K562 (cell line): ENCODE measurements at regions not wholly inside any gene's neighbourhood (a gene's known extent, or its start where the extent isn't known, plus 50 kb on each side); places are given as distances from the start of the nearest gene placed in this dataset.

ENCODE experiments used
- ATAC-seq: fragments of 200-7000 bp; cut with Tn5 transposase; 3 replicates; pipeline ENCODE4 v1.9.1; 2020; ENCODE audit warnings: moderate library complexity
- BruUV-seq: library from RNA; stranded (reverse); fragments of 400-500 nt; replicated peaks from 2 replicates; lab custom pipeline; 2021; lab: Mats Ljungman, UMichigan
- CTCF ChIA-PET: fragments of 300-600 bp; formaldehyde crosslinking; extraction: SDS; loops from one replicate; lab custom pipeline; 2021; ENCODE audit warnings: low intra/inter-chr PET ratio; lab: Yijun Ruan, JAX
- POLR2A ChIA-PET: fragments of 300-600, 350-650 bp; sonication (Branson Sonifier 250); formaldehyde crosslinking; extraction: SDS; loops from one replicate; lab custom pipeline; 2021; ENCODE audit warnings: antibody characterized with exemption, inconsistent platforms; lab: Yijun Ruan, JAX
- DNase-seq, 4 experiments: peaks; one replicate each; pipeline versions ENCODE4 v3.0.0 to v3.0.0-alpha.2; 2011 to 2018; ENCODE audit warnings: low spot score in 3 of 4, mixed read lengths in 3 of 4; ENCODE audit errors: extremely low read depth in 1 of 4
- FAIRE-seq: peaks from 2 replicates; lab custom pipeline; 2011; peaks lifted over from hg19 to GRCh38; lab: Jason Lieb, UNC
- H2AFZ ChIP-seq: 2 replicates; pipeline ENCODE4 v1.6.0; 2011; ENCODE audit warnings: low read depth, low read length, control low read depth, inconsistent platforms
- H3K27ac ChIP-seq: fragments of 200-600 bp; 3 replicates; pipeline ENCODE4 v1.8.0; 2011; ENCODE audit warnings: low read depth, mild to moderate bottlenecking, control low read depth, inconsistent platforms, low read length, moderate library complexity, mixed read lengths; ENCODE audit errors: extremely low read depth
- H3K27me3 ChIP-seq, 2 experiments: fragments of 300-600 bp in 1 of 2; 2 replicates in 1 of 2; 3 replicates in 1 of 2; pipeline versions ENCODE4 v1.6.0 to v1.8.0; 2011; ENCODE audit warnings: inconsistent platforms in 2 of 2, low read length in 2 of 2, mild to moderate bottlenecking in 1 of 2, mixed read lengths in 1 of 2, moderate library complexity in 1 of 2; ENCODE audit not compliant: control insufficient read depth in 2 of 2, insufficient read depth in 2 of 2
- H3K36me3 ChIP-seq: fragments of 300-600 bp; 3 replicates; pipeline ENCODE4 v1.8.0; 2011; ENCODE audit warnings: mild to moderate bottlenecking, low read length, inconsistent platforms; ENCODE audit not compliant: control insufficient read depth, insufficient read depth
- H3K4me1 ChIP-seq, 2 experiments: fragments of 200-600 bp in 1 of 2; replicated peaks in 1 of 2; 2 replicates in 1 of 2; 3 replicates in 1 of 2; pipeline versions ENCODE4 v1.5.1 to v1.8.0; 2011; ENCODE audit warnings: inconsistent platforms in 2 of 2, low read length in 2 of 2, mild to moderate bottlenecking in 1 of 2, mixed read lengths in 1 of 2, moderate library complexity in 1 of 2; ENCODE audit not compliant: control insufficient read depth in 2 of 2, insufficient read depth in 2 of 2
- H3K4me2 ChIP-seq: 2 replicates; pipeline ENCODE4 v1.6.1; 2011; ENCODE audit warnings: low read length, control low read depth, inconsistent platforms, mixed read lengths; ENCODE audit not compliant: insufficient read depth
- H3K4me3 ChIP-seq: fragments of 200-600 bp; sonication (generic), shearing (Covaris generic); 2 replicates; pipeline ENCODE4 v1.5.1; 2016; ENCODE audit warnings: control low read depth, inconsistent platforms
- H3K79me2 ChIP-seq: fragments of 200-600 bp; 3 replicates; pipeline ENCODE4 v1.8.0; 2011; ENCODE audit warnings: low read length, inconsistent platforms; ENCODE audit not compliant: control insufficient read depth, insufficient read depth
- H3K9ac ChIP-seq, 2 experiments: 2 replicates each; pipeline versions ENCODE4 v1.6.0 to v1.6.1; 2011; ENCODE audit warnings: low read depth in 2 of 2, low read length in 2 of 2, control low read depth in 1 of 2, inconsistent platforms in 1 of 2, mild to moderate bottlenecking in 1 of 2, mixed read lengths in 1 of 2; ENCODE audit not compliant: insufficient read depth in 1 of 2
- H3K9me1 ChIP-seq: one replicate; pipeline ENCODE4 v1.6.0; 2011; ENCODE audit warnings: inconsistent platforms, mild to moderate bottlenecking, low read length, moderate library complexity; ENCODE audit not compliant: control insufficient read depth, insufficient read depth
- H3K9me3 ChIP-seq: replicated peaks from 2 replicates; pipeline ENCODE4 v1.5.1; 2011; ENCODE audit warnings: low read depth, low read length, inconsistent platforms; ENCODE audit not compliant: control insufficient read depth, insufficient read depth
- H4K20me1 ChIP-seq: replicated peaks from 2 replicates; pipeline ENCODE4 v1.6.1; 2011; ENCODE audit warnings: low read length, inconsistent platforms, mixed read lengths; ENCODE audit not compliant: control insufficient read depth, insufficient read depth
- EGR1 ChIP-seq: fragments of 450-650 bp; conservative IDR thresholded peaks from 2 replicates; pipeline ENCODE4 v1.6.1; 2017; ENCODE audit warnings: mild to moderate bottlenecking
- ETV5 ChIP-seq: sonication (generic); formaldehyde crosslinking; IDR thresholded peaks from 2 replicates; pipeline ENCODE4 v1.4.0; 2020; ENCODE audit warnings: low read depth, mild to moderate bottlenecking, missing genetic modification reagents
- HLTF ChIP-seq: fragments of 450-650 bp; IDR thresholded peaks from 2 replicates; pipeline ENCODE4 v1.6.1; 2016
- HMGN3 ChIP-seq: IDR thresholded peaks from 2 replicates; pipeline ENCODE4 v1.6.1; 2011; ENCODE audit warnings: borderline replicate concordance, low read depth, mild to moderate bottlenecking, mixed read lengths, low read length; ENCODE audit not compliant: insufficient read length; ENCODE audit errors: extremely low read depth
- MXI1 ChIP-seq: IDR thresholded peaks from 2 replicates; pipeline ENCODE4 v1.6.1; 2011; ENCODE audit warnings: low read depth, mild to moderate bottlenecking, improper control_type of control experiment, low read length
- NFATC3 ChIP-seq: fragments of 450-650 bp; IDR thresholded peaks from 2 replicates; pipeline ENCODE4 v1.6.1; 2017; ENCODE audit warnings: mild to moderate bottlenecking
- PHB ChIP-seq: fragments of 250-450 bp; sonication (Bioruptor Pico); IDR thresholded peaks from 2 replicates; pipeline ENCODE4 v1.5.0; 2021
- POLR2G ChIP-seq: fragments of 200-400 bp; formaldehyde crosslinking; IDR thresholded peaks from 2 replicates; pipeline ENCODE4 v1.6.1; 2017; ENCODE audit warnings: low read depth, mild to moderate bottlenecking, antibody characterized with exemption, low read length, moderate library complexity
- PPARD ChIP-seq: fragments of 250-450 bp; sonication (Bioruptor Pico); IDR thresholded peaks from 2 replicates; pipeline ENCODE4 v1.8.0; 2022; ENCODE audit warnings: inconsistent platforms, mild to moderate bottlenecking, moderate library complexity
- SAFB2 ChIP-seq: fragments of 200-400 bp; formaldehyde crosslinking; IDR thresholded peaks from 2 replicates; pipeline ENCODE4 v1.6.1; 2018; ENCODE audit warnings: borderline replicate concordance, low read length, low read depth, moderate library complexity; ENCODE audit not compliant: severe bottlenecking
- ZSCAN29 ChIP-seq: fragments of 450-650 bp; IDR thresholded peaks from 2 replicates; pipeline ENCODE4 v1.6.1; 2017
- WGBS: fragments of 100-300 bp; shearing (Covaris generic); methylation state at CpG from one replicate; pipeline ENCODE4 v1.1.6; 2016; ENCODE audit warnings: low coverage, mixed read lengths; ENCODE audit not compliant: insufficient coverage; ENCODE audit errors: missing lambda C conversion rate; 5-methylcytosine and 5-hydroxymethylcytosine counted together
- in situ Hi-C: fragments of 300-500 bp; cut with MboI; formaldehyde crosslinking; loops from 4 replicates; pipeline ENCODE4 v1.15.0; 2018; ENCODE audit warnings: inconsistent platforms, mixed read lengths
- intact Hi-C: fragments of 100-400 bp; cut with micrococcal nuclease; formaldehyde crosslinking; loops from 2 replicates; pipeline ENCODE4 v1.14.2; 2022
- TF ChIP-seq, protein P1 (sequence below): IDR thresholded peaks from 3 replicates; pipeline ENCODE4 v1.6.1; 2011; ENCODE audit warnings: borderline replicate concordance, mild to moderate bottlenecking; ENCODE audit not compliant: insufficient read length, insufficient read depth
- TF ChIP-seq, protein P2 (sequence below): fragments of 450-650 bp; IDR thresholded peaks from 2 replicates; pipeline ENCODE4 v1.7.1; 2018; ENCODE audit warnings: mild to moderate bottlenecking, low read depth; ENCODE audit not compliant: partially characterized antibody
- TF ChIP-seq, protein P3 (sequence below): fragments of 450-650 bp; IDR thresholded peaks from 2 replicates; pipeline ENCODE4 v1.6.1; 2016
- TF ChIP-seq, protein P4 (sequence below): fragments of 250-450 bp; sonication (Bioruptor Pico); IDR thresholded peaks from 2 replicates; pipeline ENCODE4 v1.5.0; 2021
- TF ChIP-seq, protein P5 (sequence below): fragments of 250-450 bp; sonication (Bioruptor Pico); IDR thresholded peaks from 2 replicates; pipeline ENCODE4 v1.6.1; 2021; ENCODE audit warnings: mild to moderate bottlenecking
- TF ChIP-seq, protein P6 (sequence below), 2 experiments: fragments of 450-650 bp; IDR thresholded peaks; 2 replicates each; pipeline ENCODE4 v1.6.1; 2016

DNA sequence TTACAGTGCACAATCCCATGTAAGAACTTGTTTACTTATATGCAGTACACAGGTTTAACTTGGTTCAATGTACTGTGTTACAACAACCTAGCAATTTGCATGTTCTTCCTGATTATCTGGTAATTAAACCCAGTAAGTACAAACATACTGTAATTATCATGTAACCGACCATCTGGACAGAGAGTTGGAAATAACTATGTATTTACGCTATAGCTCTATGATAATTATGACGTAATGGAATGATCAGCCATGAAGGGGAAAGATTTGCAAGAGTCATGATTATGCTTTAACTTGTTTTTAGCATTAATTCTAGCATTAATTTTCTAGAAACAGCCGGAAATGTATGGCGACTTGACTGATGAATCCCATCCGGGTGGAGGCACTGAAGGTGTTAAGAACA lies 74.8 kb upstream of the SALL1 start:
- Histone ChIP-seq H4K20me1 (no peaks in the 10 kb centered on the region), H3K79me2 (no peaks in the 10 kb centered on the region), H3K4me3 (no peak overlapping the region), H3K27me3 (no peaks in the 10 kb centered on the region), H2AFZ (no peak overlapping the region), H3K36me3 (no peaks in the 10 kb centered on the region), H3K4me2 (no peak overlapping the region), H3K9me1 (no peaks in the 10 kb centered on the region), H3K27ac (no peak overlapping the region), H3K9me3 (no peaks in the 10 kb centered on the region), H3K9ac (no peak overlapping the region), H3K4me1 (no peaks in the 10 kb centered on the region)
- TF ChIP-seq, protein P1, sequence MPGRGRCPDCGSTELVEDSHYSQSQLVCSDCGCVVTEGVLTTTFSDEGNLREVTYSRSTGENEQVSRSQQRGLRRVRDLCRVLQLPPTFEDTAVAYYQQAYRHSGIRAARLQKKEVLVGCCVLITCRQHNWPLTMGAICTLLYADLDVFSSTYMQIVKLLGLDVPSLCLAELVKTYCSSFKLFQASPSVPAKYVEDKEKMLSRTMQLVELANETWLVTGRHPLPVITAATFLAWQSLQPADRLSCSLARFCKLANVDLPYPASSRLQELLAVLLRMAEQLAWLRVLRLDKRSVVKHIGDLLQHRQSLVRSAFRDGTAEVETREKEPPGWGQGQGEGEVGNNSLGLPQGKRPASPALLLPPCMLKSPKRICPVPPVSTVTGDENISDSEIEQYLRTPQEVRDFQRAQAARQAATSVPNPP = no peak
- TF ChIP-seq, protein P2, sequence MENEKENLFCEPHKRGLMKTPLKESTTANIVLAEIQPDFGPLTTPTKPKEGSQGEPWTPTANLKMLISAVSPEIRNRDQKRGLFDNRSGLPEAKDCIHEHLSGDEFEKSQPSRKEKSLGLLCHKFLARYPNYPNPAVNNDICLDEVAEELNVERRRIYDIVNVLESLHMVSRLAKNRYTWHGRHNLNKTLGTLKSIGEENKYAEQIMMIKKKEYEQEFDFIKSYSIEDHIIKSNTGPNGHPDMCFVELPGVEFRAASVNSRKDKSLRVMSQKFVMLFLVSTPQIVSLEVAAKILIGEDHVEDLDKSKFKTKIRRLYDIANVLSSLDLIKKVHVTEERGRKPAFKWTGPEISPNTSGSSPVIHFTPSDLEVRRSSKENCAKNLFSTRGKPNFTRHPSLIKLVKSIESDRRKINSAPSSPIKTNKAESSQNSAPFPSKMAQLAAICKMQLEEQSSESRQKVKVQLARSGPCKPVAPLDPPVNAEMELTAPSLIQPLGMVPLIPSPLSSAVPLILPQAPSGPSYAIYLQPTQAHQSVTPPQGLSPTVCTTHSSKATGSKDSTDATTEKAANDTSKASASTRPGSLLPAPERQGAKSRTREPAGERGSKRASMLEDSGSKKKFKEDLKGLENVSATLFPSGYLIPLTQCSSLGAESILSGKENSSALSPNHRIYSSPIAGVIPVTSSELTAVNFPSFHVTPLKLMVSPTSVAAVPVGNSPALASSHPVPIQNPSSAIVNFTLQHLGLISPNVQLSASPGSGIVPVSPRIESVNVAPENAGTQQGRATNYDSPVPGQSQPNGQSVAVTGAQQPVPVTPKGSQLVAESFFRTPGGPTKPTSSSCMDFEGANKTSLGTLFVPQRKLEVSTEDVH = no peak
- TF ChIP-seq, protein P3, sequence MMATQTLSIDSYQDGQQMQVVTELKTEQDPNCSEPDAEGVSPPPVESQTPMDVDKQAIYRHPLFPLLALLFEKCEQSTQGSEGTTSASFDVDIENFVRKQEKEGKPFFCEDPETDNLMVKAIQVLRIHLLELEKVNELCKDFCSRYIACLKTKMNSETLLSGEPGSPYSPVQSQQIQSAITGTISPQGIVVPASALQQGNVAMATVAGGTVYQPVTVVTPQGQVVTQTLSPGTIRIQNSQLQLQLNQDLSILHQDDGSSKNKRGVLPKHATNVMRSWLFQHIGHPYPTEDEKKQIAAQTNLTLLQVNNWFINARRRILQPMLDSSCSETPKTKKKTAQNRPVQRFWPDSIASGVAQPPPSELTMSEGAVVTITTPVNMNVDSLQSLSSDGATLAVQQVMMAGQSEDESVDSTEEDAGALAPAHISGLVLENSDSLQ = no peak
- TF ChIP-seq HMGN3 = no peak
- TF ChIP-seq, protein P4, sequence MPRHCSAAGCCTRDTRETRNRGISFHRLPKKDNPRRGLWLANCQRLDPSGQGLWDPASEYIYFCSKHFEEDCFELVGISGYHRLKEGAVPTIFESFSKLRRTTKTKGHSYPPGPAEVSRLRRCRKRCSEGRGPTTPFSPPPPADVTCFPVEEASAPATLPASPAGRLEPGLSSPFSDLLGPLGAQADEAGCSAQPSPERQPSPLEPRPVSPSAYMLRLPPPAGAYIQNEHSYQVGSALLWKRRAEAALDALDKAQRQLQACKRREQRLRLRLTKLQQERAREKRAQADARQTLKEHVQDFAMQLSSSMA (CRISPR knock-in tag) = no peak
- TF ChIP-seq ETV5 (CRISPR knock-in tag) = no peak
- no peak for TF ChIP-seq NFATC3
- TF ChIP-seq HLTF = no peak
- TF ChIP-seq ZSCAN29 = no peak
- TF ChIP-seq MXI1 = no peak
- TF ChIP-seq POLR2G = no peak
- TF ChIP-seq, protein P5, sequence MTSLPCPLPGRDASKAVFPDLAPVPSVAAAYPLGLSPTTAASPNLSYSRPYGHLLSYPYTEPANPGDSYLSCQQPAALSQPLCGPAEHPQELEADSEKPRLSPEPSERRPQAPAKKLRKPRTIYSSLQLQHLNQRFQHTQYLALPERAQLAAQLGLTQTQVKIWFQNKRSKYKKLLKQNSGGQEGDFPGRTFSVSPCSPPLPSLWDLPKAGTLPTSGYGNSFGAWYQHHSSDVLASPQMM = no peak
- TF ChIP-seq PPARD (CRISPR knock-in tag) = no peak
- TF ChIP-seq EGR1 = no peak
- no peak for TF ChIP-seq SAFB2
- TF ChIP-seq PHB (CRISPR knock-in tag) = no peak
- TF ChIP-seq, protein P6, sequence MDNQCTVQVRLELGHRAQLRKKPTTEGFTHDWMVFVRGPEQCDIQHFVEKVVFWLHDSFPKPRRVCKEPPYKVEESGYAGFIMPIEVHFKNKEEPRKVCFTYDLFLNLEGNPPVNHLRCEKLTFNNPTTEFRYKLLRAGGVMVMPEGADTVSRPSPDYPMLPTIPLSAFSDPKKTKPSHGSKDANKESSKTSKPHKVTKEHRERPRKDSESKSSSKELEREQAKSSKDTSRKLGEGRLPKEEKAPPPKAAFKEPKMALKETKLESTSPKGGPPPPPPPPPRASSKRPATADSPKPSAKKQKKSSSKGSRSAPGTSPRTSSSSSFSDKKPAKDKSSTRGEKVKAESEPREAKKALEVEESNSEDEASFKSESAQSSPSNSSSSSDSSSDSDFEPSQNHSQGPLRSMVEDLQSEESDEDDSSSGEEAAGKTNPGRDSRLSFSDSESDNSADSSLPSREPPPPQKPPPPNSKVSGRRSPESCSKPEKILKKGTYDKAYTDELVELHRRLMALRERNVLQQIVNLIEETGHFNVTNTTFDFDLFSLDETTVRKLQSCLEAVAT (IDR thresholded peaks at IDR 0.05) = no peak
- no TSS peak for BruUV-seq
- no peak for ATAC-seq
- WGBS = 2% methylated on average over 6 of the region's 6 CpGs
- FAIRE-seq = no peak
- ChIA-PET POLR2A (no interaction called here), CTCF (interaction anchor here (0.6 kb wide), 1 partner anchor 139 kb away, joined by 5 read pairs; no protein-coding TSS in a partner anchor)
- no peak for DNase-seq
- intact Hi-C loops = no loop called here
- in situ Hi-C loops = no loop called here
